ENCODE measurements at regions not wholly inside any gene's neighbourhood (a gene's known extent, or its start where the extent isn't known, plus 50 kb on each side); places are given as distances from the start of the nearest gene placed in this dataset.
"Not testable (repeated sequence)": the region's sequence is repeated elsewhere in the genome, so short reads cannot be mapped to it uniquely, and the experiment has no call there.

DNA sequence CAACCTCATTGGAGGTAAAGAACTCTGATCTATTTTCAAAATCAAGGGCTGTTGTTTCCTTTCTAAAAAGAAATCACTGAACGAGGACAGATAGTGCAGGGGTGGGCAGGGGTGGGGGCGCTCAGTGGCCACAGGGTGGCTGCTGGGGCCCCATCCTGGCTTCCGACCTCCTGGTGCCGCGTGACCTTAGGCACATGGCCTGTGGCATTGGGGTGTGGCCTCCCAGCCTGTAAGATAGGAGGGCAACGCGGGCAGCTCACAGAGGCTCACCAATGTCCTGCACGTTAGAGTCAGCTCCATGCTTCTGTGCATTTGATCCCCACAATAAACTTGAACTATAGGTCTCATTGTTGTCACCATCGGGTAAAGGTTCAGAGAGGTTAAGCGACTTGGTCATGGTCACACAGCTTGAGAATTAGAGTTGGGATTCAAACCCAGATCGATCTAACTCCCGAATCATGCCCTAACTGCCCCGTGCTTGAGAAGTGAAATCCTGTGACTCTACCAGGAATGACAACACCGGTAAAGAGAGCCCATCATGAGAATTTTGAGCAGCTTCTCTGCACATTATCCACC is 148.0 kb upstream of the SLC6A11 start:
- DNase-seq: no peak

DNA sequence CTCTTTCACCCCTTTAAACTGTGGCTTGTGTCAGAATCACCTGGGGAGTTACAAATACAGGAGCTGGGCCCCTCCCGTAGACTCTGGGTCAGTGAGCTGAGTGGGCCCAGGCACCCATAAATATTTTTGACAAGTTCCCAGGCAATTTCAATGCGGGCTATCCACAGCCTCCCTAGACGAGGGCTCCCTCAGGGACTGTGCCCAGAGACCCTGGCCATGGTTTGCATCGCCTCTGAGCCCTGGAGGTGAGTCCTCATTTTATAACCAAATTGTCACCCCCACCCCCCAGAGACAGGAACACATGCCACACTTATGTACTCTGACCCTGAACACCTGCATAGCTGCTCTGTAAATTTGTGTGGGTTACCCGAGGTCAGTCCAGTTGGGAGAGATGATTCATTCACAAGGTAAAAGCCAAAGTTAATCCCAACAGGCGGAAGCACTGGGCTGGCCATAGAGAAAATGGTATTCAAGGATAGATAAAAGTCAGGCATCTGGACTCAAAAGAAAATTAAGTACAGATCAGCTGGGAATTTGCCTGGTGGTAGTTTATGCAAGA is 146.5 kb upstream of the SLC6A11 start:
- DNase-seq: no peak

DNA sequence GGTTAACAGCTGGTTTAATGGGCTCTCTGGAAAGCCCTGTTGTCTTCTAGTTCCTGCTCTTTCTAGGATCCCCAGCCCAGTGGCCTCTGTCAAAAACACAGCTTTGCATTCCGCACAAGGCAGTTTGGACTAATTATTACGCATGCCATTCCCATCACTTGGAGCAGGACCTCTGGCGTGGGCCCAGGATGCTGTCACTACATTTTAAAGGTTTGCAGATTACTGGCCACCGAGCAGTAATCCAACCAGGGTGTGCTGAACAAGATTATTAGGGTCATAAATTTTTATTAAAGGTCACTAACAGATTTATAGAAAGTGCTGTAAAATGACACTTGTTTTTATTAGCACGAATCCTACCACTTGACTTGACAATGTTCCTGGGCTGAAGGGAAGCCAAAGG is 143.6 kb upstream of the SLC6A11 start:
- DNase-seq: no peak

DNA sequence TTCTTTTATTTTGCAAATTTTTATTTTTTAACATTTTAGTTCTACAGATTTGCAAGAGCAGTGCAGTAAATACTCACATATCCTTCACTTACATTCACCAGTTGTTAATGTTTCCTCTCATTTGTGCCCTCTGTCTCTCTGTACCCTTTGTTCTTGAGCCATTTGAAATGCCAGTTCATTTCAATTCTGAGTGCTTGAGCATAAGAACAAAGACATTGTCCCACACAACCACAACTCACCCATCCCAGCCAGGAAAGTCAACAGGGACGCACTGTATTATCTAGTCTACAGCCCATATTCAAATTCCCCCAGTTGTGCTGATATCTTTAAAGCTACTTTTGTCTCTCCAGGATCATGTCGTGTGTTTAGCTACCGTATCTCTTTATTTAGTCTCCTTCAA is 141.4 kb upstream of the SLC6A11 start:
- DNase-seq: no peak

DNA sequence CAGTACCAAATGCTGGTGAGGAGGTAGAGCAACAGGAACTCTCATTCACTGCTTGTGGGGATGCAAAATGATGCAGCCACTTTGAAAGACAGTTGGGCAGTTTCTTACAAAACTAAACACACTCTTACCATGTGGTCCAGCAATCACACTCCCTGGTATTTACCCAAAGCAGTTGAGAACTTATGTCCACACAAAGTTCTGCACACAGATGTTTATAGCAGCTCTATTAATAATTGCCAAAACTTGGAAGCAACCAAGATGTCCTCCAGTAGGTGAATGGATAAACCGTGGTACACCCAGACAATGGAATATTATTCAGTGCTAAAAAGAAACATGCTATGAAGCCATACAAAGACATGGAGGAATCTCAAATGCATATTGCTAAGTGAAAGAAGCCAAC is 139.1 kb upstream of the SLC6A11 start:
- DNase-seq: no peak

DNA sequence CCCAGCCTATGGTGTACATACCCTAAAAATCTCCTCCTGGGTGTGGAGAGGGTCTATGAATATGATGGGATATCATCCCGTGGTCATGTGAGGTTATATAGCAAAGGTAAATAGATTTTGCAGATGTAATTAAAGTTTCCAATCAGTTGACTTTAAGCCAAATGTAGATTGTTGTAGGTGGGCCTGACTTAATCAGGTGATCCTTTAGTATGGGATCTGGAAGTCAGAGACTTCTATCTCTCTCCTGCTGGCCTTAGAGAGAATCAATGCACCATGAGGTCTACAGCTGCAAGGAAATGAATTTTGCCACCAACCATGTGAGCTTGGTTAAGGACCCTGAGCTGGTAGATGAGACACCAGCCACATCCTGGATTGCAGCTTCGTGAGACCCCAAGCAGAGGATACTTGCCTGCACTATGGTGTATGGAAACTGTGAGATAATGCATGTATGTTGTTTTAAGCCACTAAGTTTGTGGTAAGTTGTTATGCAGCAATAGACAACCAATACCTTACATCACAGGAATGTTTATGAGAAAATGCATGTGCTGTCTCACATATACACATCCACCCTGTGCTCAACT is 137.1 kb upstream of the SLC6A11 start:
- no peak for DNase-seq

DNA sequence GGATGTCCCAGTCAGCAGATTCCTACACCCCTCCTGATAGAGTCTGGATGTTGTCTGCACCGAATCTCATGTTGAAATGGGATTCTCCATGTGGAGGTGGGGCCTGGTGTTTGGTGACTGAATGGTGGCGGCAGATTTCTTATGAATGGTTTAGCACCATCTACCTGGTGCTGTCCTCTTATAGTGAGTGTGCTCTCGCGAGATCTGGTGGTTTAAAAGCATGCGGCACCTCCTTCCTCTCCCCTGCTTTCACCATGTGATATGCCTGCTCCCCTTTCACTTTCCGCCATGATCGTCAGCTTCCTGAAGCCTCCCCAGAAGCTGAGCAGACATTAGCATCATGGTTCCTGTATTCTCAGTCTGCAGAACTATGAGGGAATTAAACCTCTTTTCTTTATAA is 135.2 kb upstream of the SLC6A11 start:
- no peak for DNase-seq

DNA sequence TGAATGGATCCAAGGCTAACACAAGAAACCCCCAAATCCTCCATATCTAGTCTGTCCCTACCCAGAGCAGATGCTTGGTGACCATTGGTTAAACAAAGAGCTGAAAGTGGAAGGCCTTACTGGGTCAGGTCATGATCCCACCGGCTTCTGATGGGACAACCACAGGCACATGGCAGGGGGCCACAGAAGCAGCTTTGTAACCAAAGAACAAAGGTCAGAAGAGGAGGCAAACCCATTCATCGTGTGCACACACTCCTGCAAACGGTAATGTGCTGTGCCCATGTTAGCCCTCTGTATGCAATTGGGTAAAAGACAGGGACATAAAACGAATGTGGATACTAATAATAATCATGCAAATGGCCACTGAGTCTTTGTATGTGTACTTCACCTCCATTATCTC is 133.3 kb upstream of the SLC6A11 start:
- no peak for DNase-seq

DNA sequence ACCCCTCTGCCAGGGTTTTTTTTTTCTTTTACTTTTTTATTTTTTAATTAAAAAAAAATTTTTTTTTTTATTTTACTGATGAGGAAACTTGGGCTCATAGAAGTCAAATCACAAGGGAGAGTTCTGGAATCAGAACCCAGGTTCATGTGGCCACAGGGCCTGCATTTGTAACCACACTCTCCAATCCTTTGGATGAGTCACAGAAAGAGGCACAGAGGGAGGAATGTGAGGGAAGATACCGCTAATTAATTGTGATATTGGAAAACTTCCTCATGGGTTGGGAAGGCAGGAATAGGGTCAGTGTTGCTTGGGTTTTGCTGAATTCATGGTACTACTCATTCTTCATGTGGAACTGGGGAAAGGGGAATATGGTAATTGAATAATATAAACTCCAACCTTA is 132.9 kb upstream of the SLC6A11 start:
- no peak for DNase-seq

DNA sequence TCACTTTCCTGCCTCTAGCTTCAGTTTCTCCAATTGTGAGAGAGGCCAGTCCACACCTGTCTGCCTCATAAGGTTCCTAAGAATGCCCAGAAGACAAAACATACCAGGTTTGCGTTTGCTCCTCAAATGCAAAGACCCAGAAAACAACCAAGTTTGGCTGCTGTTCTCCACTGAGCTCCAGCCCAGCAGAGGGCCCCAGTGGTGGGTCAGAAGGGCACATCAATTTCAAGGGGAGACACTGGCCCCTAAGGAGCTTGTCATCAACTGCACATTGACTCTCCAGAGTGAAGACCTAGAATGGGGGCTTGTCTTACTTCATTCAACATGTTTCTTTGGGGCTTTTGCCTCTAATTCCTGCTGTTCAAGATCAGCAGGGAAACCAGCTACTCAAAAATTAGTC is 127.9 kb upstream of the SLC6A11 start:
- no peak for DNase-seq

DNA sequence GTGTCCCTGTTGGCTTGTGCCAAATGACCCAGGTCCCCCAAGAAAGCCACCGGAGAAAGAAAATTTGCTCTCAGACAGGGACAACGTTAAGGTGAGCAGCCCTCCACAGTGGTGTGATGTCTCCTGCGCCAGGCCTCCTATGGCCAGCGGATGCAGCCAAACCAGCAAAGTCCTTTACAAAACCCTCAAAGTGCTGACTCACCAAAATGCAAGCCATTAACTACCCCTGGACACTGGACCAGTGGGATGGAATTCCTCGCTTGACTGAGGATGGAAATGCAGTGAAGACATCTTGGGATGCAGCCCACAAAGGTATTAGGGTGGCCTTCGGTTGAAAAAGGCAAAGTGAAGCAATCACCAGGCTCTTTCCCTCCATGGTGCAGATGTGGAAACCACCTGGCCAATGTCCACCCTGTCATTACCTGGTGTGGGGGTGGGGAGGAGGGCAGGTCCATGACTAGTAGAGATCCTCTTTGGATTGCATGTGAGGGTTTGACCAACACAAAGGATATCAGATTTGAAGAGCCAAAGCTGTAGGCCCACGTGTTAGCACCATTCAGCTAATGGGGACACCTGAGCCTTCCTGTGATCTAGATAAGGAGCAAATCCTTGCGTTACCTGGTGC is 127.4 kb upstream of the SLC6A11 start:
- DNase-seq: no peak

DNA sequence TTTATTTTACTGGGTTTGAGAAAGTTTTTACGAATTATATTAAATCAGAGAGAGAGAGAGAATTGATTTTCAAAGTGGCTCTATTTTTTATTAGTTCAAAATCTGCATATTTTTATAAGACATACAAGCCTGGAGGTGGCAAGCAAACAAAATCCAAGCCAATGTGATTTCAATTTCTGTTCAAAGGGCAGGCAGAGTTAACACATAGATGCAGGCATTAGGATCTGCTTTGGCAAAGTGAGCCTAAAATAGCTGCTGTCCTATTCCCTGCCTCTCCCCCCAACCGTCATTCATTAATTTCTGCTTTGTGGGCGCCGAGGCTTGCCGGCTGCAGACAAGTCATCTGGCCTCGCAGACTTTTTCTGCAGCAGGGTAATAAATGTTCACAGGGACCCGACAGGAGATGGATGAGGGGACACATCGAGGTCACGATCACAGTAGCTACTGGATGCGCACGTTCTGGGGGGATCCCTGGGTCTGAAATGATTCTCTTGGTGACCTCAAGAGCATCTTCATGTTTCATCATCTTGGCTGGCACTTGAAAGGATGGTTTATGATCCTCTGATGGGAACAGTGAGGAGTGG is 123.9 kb upstream of the SLC6A11 start:
- no peak for DNase-seq

DNA sequence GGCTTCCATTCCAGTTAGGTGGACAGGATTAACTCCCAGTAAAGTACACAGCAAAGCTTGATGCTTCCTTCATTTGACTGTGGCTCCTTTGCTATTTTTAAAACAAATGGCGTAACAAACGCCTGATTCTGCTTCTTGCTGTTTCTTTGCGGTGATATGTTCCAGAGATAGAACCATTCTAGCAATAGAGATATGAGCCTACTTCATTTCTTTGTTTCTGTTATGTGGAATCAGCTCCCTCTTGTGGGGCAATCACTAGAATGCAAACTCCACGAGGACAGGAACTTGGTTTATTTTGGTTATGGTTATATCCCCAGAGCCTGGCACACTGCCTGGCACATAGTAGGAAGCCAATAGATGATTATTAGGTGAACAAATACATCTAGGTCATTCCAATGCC is 122.6 kb upstream of the SLC6A11 start:
- DNase-seq: no peak

DNA sequence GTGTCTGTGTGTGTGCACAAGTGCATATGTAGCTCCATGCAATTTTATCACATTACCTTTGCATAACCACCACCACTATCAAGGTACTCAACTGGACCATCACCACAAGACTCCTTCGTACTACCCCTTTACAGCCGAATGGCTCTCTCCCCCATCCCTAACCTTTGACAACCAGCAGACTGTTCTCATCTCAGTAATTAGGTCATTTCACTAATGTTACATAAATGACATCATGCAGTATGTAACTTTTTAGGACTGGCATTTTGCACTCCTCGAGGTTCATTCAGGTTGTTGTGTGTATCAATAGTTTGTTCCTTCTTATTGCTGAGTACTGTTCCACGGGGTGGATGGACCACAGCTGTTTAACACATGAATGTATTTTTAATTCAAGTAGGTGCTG is 121.8 kb upstream of the SLC6A11 start:
- no peak for DNase-seq

DNA sequence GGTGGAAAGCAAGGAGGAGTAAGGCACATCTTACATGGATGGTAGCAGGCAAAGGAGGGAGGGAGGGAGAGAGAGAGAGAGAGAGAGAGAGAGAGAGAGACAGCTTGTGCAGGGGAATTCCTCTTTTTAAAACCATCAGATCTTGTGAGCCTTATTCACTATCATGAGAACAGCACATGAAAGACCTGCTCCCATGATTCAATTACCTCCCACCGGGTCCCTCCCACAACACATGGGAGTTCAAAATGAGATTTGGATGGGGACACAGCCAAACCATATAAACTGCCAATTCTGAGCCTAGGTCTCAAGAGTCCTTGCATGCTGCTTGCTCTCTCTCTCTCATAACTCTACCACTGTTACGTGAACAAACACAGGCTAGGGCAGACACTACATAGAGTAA is 120.8 kb upstream of the SLC6A11 start:
- not testable (repeated sequence) for DNase-seq

DNA sequence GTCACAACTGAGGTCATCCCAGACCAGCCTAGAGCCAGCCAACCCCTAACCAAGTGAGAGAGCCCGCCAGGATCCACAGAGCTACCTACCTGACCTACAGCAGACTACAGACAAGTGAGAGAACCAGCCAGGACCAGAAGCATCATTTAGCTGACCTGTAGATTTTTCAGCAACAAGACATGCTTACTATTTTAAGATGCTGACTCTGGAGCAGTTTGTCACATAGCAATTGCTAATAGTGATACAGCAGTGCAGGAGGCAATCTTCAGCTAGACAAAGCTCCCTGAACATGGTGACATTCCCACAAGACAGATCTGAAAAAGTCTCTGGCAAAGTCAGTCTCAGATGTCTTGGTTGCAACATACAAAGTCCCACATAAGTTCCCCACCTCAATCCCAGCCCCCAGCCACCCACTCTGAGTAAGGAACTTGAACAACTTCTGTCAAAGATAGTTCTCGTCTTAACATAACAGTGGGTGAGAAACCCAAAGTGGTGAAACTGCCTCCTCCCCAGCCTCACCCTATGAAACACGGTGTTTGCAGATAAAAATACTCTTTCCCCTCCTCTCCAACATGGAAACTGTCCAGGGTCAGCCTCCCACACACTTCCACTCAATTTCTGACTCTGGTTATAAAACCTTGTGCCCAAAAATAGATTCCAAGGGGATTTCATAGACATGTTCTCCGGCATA is 120.3 kb upstream of the SLC6A11 start:
- DNase-seq: no peak

DNA sequence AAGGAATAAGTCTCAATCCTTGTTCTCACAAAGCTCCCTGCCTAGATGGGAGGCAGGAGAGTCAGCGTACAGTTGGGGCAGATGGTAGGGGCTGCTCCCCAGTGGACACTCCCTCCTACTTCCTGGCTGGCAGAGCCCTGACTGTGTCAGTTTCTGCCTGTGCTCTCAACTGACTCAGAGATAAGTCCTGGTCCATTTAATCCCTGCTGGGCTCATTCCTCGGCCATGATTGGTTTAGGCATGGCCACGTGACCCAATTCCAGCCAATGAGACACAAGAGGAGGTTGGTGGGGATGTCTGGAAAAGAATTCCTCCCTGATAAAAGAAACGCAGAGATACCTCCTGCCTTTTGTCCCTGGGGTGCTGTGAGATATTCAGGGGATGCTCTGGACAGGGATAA is 118.1 kb upstream of the SLC6A11 start:
- DNase-seq: no peak

DNA sequence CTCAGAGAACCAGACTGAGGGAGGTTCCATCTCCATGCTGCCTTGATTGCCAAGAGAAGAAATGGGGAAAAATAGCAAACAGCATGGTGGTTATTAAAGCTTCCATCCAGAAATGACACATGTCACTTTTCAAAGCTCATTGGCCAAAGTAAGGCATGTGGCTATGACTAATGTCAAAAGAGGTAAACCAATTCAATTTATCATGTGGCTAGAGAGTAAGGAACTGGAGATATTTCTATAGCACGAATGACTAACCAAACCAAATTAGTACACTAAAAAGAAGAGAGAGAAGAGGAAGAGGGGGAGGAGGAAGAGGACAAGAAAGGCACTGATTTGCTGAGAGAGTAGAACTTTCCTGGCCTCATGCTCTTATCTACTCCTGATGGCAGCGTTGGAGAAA is 115.2 kb upstream of the SLC6A11 start:
- no peak for DNase-seq

DNA sequence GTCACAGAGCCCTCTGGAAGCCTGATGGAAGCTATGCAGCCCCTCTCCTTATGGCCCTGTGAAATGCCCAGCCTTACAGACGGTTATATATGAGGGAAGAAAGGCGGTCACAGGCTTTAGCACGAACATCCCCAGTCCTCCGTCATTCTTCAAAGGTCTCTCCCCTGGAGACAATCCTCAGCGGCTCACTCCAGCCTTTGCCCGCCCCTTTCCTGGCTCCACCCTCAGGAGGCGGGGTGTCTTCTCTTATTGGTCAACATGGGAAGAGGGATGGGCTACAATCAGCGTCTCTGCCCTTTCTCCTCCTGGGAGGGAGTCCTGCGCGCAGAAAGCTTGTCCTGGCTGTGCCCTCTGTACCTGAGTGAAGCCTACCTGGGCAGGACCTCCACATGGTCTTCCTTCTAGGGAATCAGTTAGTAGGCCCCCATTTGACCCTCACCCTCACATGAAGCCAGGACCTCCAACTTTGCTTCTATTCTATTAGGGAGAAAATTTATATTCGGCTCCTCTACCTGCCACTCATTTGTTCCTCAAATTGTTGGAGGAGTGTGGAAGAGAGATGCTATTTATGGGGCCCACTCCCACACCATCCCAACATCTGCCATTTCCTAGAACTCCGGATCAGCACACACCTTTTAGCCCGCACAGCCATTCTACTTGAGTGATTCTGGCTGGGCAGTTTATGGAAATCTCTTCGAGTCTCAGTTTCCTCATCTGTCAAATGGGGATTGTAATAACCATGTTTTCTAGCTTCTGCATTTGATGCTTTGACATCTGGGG is 112.9 kb upstream of the SLC6A11 start:
- DNase-seq: no peak

DNA sequence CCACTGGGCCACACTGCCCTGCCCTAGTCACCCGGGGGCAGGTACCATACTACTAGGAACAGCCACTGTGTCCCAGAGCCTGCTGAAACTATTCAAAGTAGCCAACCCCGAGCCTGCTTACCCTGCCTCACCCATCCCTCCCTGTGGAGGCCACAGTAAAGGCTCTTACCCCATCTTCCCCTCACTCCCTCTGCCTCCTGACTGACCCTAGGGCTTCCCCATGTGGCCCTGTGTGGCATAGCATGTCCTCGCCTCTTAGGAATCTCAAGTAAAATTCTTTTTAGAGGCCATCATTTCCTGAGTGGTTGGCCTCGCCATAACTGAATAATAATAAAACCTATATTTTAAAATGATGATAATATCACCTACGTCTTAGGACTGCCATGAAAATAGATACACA is 112.2 kb upstream of the SLC6A11 start:
- DNase-seq: no peak

DNA sequence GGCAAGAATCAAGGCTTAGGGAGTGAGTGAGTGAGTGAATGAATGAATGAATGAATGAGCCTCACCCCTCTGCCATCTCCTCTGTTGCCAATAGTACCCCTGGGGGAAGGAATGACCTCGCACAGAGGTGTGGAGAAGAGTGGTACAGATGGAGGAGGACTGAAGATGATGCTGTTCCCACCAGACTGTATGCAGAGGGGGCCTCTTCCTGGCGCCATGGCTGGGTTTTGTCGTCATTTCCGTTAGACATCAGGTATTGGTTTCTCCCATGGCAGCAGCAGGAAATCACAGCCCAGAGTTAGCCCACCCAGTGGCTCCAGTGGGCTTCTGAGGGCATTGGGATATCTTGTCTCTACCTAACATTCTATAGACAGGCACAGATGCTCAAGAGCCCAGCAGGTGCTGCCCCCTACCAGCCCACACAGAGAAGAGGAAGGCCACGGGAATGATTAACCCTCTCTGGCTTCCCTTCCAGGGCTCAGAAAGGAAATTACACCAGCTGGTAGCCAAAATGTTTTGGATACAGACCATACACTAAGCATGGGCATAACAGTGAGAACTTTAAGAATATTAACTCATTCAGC is 109.8 kb upstream of the SLC6A11 start:
- no peak for DNase-seq

DNA sequence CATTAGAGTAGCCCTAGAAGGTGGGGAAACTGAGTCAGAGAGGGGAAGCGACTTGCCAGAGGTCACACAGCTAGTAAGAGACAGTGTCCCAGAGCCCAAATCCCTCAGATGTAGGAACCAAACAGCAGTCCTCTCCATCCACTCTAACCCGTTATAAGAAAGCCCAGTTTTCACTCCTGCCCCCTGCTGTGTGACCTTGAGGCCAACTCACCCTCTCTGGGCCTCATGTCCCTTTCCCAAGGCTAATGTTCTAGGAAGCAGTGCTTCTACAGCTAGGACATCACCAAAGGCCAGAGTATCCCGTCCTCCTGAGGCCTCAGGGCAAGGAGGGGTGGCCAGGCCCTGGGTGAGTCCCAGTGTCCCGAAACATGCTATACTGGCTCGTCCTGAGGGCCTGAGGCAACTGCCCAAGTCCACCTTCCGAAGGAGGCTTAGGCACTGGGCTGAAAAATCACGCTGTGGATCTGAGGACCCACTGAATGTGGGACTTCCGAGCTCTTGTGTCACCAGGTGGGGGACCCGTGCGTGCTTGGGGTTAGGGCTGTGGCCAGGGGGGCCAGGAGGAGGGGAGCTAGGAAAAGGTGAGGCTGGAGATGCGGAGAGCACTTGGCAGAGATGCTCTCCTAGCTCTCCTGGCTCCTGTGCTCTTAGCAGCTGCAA is 109.2 kb upstream of the SLC6A11 start:
- no peak for DNase-seq

Data from activated CD4-positive, CD25-positive, alpha-beta regulatory T cell treated with anti-CD3 and anti-CD28 coated beads, Interleukin-2, amount 50 U/mL, for 72 hours (primary cell).